SK-N-MC (cell line): ENCODE measurements at regions not wholly inside any gene's neighbourhood (a gene's known extent, or its start where the extent isn't known, plus 50 kb on each side); places are given as distances from the start of the nearest gene placed in this dataset.

Source experiments
- EZH2 ChIP-seq: fragments of 200-600 bp; sonication (generic); IDR thresholded peaks from one replicate; pipeline ENCODE4 v1.6.1; 2017; ENCODE audit warnings: antibody characterized with exemption
- FOXP2 ChIP-seq: optimal IDR thresholded peaks from 2 replicates; pipeline ENCODE3; 2011; ENCODE audit warnings: mild to moderate bottlenecking, moderate library complexity; ENCODE audit not compliant: insufficient read depth; ENCODE audit errors: extremely low read length, control extremely low read depth
- POLR2AphosphoS5 ChIP-seq: IDR thresholded peaks from 2 replicates; pipeline ENCODE4 v1.6.1; 2012; ENCODE audit warnings: mild to moderate bottlenecking, low read depth, low read length, borderline replicate concordance

DNA sequence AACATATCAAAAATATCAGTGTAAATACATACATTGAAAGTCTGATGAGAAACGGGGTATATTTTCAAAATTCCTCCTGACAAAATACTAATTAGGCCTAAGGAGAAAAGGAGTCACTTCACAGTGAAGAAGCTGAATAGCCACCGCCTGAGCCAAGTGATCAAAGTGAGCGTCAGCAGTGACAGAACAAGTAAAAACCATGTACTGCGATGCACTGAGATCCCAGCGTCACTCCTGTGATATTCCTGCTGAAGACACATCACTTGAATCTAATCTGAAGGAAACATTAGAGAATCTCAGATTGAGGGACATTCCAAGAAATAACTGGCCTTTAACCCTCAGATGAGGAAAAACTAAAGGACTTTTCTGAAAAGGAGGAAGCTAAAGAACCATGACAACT lies 285.3 kb downstream of the EN1 start:
- TF ChIP-seq EZH2 (no peak), POLR2AphosphoS5 (no peak), FOXP2 (no peak)
